D721Med (cell line): ENCODE measurements at regions not wholly inside any gene's neighbourhood (a gene's known extent, or its start where the extent isn't known, plus 50 kb on each side); places are given as distances from the start of the nearest gene placed in this dataset.

Experiments
- DNase-seq: peaks from one replicate; pipeline ENCODE4 v3.0.0; 2011; ENCODE audit warnings: low spot score; ENCODE audit not compliant: insufficient read length
- FAIRE-seq: peaks from 2 replicates; lab custom pipeline; 2011; peaks lifted over from hg19 to GRCh38; lab: Jason Lieb, UNC
- TF ChIP-seq, protein P1 (sequence below): IDR thresholded peaks from 2 replicates; pipeline ENCODE4 v1.5.1; 2012; ENCODE audit warnings: mild to moderate bottlenecking, control low read depth; ENCODE audit not compliant: insufficient read depth; ENCODE audit errors: missing control alignments

- FAIRE-seq = no peak
- TF ChIP-seq, protein P1, sequence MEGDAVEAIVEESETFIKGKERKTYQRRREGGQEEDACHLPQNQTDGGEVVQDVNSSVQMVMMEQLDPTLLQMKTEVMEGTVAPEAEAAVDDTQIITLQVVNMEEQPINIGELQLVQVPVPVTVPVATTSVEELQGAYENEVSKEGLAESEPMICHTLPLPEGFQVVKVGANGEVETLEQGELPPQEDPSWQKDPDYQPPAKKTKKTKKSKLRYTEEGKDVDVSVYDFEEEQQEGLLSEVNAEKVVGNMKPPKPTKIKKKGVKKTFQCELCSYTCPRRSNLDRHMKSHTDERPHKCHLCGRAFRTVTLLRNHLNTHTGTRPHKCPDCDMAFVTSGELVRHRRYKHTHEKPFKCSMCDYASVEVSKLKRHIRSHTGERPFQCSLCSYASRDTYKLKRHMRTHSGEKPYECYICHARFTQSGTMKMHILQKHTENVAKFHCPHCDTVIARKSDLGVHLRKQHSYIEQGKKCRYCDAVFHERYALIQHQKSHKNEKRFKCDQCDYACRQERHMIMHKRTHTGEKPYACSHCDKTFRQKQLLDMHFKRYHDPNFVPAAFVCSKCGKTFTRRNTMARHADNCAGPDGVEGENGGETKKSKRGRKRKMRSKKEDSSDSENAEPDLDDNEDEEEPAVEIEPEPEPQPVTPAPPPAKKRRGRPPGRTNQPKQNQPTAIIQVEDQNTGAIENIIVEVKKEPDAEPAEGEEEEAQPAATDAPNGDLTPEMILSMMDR = no peak
- DNase-seq = no peak
These were observed 140.1 kb upstream of the PARP11 start for GRCh38 chr12:4012977-4013968.

GRCh38 chr12:4012073-4012472, 138.9 kb upstream of the PARP11 start:
- FAIRE-seq (no peak), DNase-seq (no peak)
- TF ChIP-seq, protein P1 = no peak

DNA sequence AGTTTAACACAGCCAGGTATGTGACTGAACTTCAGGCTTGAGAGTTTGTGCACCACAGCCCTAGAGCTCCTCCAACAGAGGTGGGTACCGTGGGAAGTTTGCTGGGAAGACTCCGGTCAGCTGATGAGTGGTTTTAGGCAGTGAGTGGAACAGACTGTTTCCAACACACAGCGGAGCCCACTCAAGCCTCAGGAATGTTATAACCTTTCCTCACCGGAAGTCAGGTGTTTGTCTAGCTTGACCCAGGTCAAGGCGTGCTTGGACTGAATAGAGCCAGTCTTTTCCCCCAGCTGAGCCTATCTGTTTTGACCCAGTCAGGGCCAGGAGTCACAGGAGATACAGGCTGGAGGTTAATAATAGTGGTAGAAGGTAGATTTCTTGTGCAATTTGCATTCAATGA, 138.4 kb upstream of the PARP11 start:
- no peak for FAIRE-seq
- TF ChIP-seq, protein P1 = no peak
- no peak for DNase-seq

- TF ChIP-seq, protein P1 = no peak
- FAIRE-seq (no peak), DNase-seq (no peak)
These were observed 136.9 kb upstream of the PARP11 start for GRCh38 chr12:4009979-4010704.

GRCh38 chr12:4006743-4007142, 133.5 kb upstream of the PARP11 start:
- FAIRE-seq (no peak), DNase-seq (no peak)
- TF ChIP-seq, protein P1 = no peak

GRCh38 chr12:4005851-4006430, 132.7 kb upstream of the PARP11 start:
- TF ChIP-seq, protein P1 = no peak
- FAIRE-seq (no peak), DNase-seq (no peak)
